ENCODE measurements at regions not wholly inside any gene's neighbourhood (a gene's known extent, or its start where the extent isn't known, plus 50 kb on each side); places are given as distances from the start of the nearest gene placed in this dataset.

GRCh38 chr12:24049101-24049500 lies 99.6 kb upstream of the SOX5 start:
- H3K4me3 ChIP-seq, result no peak overlapping the region
- no peaks in the 10 kb centered on the region for H3K9me1 ChIP-seq (ENCODE audit: control insufficient read depth, insufficient read depth, low read length)
- ATAC-seq (no peak), DNase-seq (ENCODE audit: extremely low read depth in 1 of 4, low spot score in 3 of 4) (no peak), FAIRE-seq (no peak)
- H3K4me2 ChIP-seq (ENCODE audit: insufficient read depth, low read length), result no peak overlapping the region
- ChIA-PET POLR2A (no interaction called here), CTCF (ENCODE audit: low intra/inter-chr PET ratio) (no interaction called here)
- no peaks in the 10 kb centered on the region for H3K4me1 ChIP-seq (replicated peaks in 1 of 2; ENCODE audit: control insufficient read depth in 2 of 2, insufficient read depth in 2 of 2, low read length in 2 of 2)
- H3K36me3 ChIP-seq (ENCODE audit: control insufficient read depth, insufficient read depth, low read length), result no peaks in the 10 kb centered on the region
- 28% methylated on average over 3 of the region's 3 CpGs for WGBS (ENCODE audit: insufficient coverage, low coverage, missing lambda C conversion rate)
- in situ Hi-C loops (cut with MboI), result no loop called here
- no peaks in the 10 kb centered on the region for H4K20me1 ChIP-seq (replicated peaks; ENCODE audit: control insufficient read depth, insufficient read depth, low read length)
- H3K27ac ChIP-seq (ENCODE audit: extremely low read depth, low read depth, low read length), result no peak overlapping the region
- no TSS peak for BruUV-seq (replicated peaks)
- TF ChIP-seq NFXL1 (CRISPR knock-in tag; IDR thresholded peaks at IDR 0.05) (no peak), NR2C1 (IDR thresholded peaks at IDR 0.05) (no peak), NR2C1 (tag; IDR thresholded peaks at IDR 0.05) (no peak), MXI1 (IDR thresholded peaks at IDR 0.05; ENCODE audit: low read depth, low read length) (no peak), CBFA2T3 (IDR thresholded peaks at IDR 0.05) (peak; percentile 10; the same call in 1 of the 2 replicates)
- no peak overlapping the region for H2AFZ ChIP-seq (ENCODE audit: low read depth, low read length)
- intact Hi-C loops (cut with micrococcal nuclease), result no loop called here
- no peaks in the 10 kb centered on the region for H3K9me3 ChIP-seq (replicated peaks; ENCODE audit: control insufficient read depth, insufficient read depth, low read depth, low read length)
- H3K79me2 ChIP-seq (ENCODE audit: control insufficient read depth, insufficient read depth, low read length), result no peaks in the 10 kb centered on the region
- no peaks in the 10 kb centered on the region for H3K27me3 ChIP-seq (ENCODE audit: control insufficient read depth in 2 of 2, insufficient read depth in 2 of 2, low read length in 2 of 2)
- no peak overlapping the region for H3K9ac ChIP-seq (ENCODE audit: insufficient read depth in 1 of 2, low read depth in 2 of 2, low read length in 2 of 2)

GRCh38 chr12:24048446-24048845 lies 99.0 kb upstream of the SOX5 start:
- ChIA-PET CTCF (ENCODE audit: low intra/inter-chr PET ratio) (no interaction called here), POLR2A (no interaction called here)
- no peak for TF ChIP-seq ZKSCAN8 (CRISPR knock-in tag; IDR thresholded peaks at IDR 0.05)
- no peak for TF ChIP-seq HSF4 (CRISPR knock-in tag; IDR thresholded peaks at IDR 0.05; ENCODE audit: borderline replicate concordance)
- TF ChIP-seq PCBP2 (IDR thresholded peaks at IDR 0.05; ENCODE audit: low read depth, low read length, poor library complexity, severe bottlenecking), result no peak
- TF ChIP-seq ZNF146 (CRISPR knock-in tag; IDR thresholded peaks at IDR 0.05; ENCODE audit: unreplicated experiment), result peak; percentile 12
- TF ChIP-seq, protein P1, sequence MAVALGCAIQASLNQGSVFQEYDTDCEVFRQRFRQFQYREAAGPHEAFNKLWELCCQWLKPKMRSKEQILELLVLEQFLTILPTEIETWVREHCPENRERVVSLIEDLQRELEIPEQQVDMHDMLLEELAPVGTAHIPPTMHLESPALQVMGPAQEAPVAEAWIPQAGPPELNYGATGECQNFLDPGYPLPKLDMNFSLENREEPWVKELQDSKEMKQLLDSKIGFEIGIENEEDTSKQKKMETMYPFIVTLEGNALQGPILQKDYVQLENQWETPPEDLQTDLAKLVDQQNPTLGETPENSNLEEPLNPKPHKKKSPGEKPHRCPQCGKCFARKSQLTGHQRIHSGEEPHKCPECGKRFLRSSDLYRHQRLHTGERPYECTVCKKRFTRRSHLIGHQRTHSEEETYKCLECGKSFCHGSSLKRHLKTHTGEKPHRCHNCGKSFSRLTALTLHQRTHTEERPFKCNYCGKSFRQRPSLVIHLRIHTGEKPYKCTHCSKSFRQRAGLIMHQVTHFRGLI (CRISPR knock-in tag; IDR thresholded peaks at IDR 0.05), result no peak
- TF ChIP-seq POLR2B (IDR thresholded peaks at IDR 0.05; ENCODE audit: low read depth, partially characterized antibody), result no peak
- Histone ChIP-seq H3K79me2 (ENCODE audit: control insufficient read depth, insufficient read depth, low read length) (no peaks in the 10 kb centered on the region), H2AFZ (ENCODE audit: low read depth, low read length) (no peak overlapping the region), H3K9me3 (replicated peaks; ENCODE audit: control insufficient read depth, insufficient read depth, low read depth, low read length) (no peaks in the 10 kb centered on the region), H3K4me1 (replicated peaks in 1 of 2; ENCODE audit: control insufficient read depth in 2 of 2, insufficient read depth in 2 of 2, low read length in 2 of 2) (no peaks in the 10 kb centered on the region), H3K4me3 (no peak overlapping the region), H3K36me3 (ENCODE audit: control insufficient read depth, insufficient read depth, low read length) (no peaks in the 10 kb centered on the region), H3K9me1 (ENCODE audit: control insufficient read depth, insufficient read depth, low read length) (no peaks in the 10 kb centered on the region), H3K27ac (ENCODE audit: extremely low read depth, low read depth, low read length) (no peak overlapping the region), H3K4me2 (ENCODE audit: insufficient read depth, low read length) (no peak overlapping the region), H3K9ac (ENCODE audit: insufficient read depth in 1 of 2, low read depth in 2 of 2, low read length in 2 of 2) (no peak overlapping the region), H4K20me1 (replicated peaks; ENCODE audit: control insufficient read depth, insufficient read depth, low read length) (no peaks in the 10 kb centered on the region), H3K27me3 (ENCODE audit: control insufficient read depth in 2 of 2, insufficient read depth in 2 of 2, low read length in 2 of 2) (no peaks in the 10 kb centered on the region)
- no peak for FAIRE-seq
- BruUV-seq (replicated peaks), result no TSS peak
- intact Hi-C loops (cut with micrococcal nuclease) (no loop called here), in situ Hi-C loops (cut with MboI) (no loop called here)
- WGBS (ENCODE audit: insufficient coverage, low coverage, missing lambda C conversion rate), result 58% methylated on average over 4 of the region's 4 CpGs
- no peak for ATAC-seq
- DNase-seq (ENCODE audit: extremely low read depth in 1 of 4, low spot score in 3 of 4), result no peak
